GM21360 (cell line): ENCODE measurements at regions not wholly inside any gene's neighbourhood (a gene's known extent, or its start where the extent isn't known, plus 50 kb on each side); places are given as distances from the start of the nearest gene placed in this dataset.
"Not testable (repeated sequence)": the region's sequence is repeated elsewhere in the genome, so short reads cannot be mapped to it uniquely, and the experiment has no call there.

Experiments
- ATAC-seq: cut with Tn5 transposase; IDR thresholded peaks from one replicate; pipeline ENCODE4 v1.9.1; 2021; ENCODE audit warnings: mild to moderate bottlenecking, moderate library complexity; ENCODE audit not compliant: unreplicated experiment

DNA sequence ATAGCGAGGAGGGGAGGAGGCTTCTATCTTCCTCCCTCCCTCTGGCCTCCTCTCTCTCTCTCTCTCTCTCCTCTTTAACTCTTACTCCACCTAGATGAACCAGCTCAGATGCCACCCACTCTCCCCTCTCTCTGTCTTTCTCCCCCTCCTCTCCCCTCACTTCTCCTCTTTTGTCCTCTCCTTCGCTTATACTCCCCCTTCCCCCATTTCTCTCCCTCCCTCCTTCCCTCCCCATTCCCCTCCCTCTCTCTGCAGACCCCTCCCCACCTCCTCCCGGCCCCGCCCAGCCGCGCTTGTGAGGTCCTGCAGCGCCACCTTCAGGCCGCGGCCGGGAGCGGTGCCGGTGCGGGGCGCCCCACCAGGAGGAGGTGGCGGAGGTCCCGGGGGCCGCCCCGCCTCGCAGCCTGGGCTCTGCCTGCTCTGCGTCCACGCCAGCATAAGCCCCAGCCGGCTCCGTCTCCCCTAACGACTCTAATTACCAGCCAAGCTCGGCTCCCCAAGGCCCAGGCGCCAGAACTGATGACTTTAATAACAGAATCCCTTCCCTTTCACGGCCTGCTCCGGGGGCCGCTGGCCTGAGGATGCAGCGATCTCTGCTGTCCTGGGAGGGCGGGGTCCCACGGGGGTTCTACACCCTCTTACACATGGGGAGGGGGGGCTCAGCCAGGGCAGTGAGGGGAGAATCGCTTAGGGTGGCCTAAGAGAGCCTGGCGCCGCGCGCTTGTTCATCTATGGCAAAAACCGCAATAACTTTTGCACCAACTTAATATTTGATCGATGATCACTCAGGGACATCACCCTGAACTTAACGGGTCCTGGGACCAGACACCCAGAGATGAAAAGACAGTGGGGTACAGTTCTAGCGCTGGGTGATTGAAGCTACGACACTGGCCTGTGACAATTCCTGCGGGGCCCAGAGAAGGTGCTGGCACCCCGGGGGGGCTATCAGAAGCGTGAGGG is 637.3 kb downstream of the MATN1 start:
- ATAC-seq, result no peak

DNA sequence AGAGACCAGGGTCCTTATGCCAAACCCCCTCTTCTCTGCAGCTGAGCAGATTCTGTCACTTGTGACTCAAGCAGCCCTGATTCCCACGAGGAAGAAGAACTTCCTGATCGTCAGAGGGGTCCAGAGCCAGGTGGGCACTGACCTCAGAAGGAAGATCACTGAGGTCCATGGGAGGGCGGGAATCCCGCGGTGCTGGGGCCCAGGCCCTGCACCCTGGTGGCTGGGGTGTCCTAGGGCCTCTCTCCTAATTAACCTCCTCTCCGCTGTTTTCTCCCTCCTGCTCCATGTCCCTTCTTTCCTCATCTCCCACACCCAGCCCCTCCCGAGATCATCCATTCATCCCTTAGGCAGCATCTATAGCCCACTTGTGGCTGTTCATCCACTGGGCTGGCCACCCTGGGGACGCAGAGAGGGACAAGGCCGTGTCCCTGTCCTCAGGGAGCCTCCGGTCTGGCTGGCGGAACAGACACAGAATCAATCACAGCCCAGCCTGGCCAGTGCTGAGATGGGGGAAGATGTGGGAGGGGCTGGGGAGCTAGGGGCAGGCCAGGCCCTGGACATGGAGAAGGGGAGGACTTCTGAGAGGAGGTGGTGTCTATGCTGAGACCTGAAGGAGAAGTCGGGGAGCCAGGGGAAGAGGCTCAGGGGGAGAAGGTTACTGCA is 638.3 kb downstream of the MATN1 start:
- ATAC-seq, result no peak

DNA sequence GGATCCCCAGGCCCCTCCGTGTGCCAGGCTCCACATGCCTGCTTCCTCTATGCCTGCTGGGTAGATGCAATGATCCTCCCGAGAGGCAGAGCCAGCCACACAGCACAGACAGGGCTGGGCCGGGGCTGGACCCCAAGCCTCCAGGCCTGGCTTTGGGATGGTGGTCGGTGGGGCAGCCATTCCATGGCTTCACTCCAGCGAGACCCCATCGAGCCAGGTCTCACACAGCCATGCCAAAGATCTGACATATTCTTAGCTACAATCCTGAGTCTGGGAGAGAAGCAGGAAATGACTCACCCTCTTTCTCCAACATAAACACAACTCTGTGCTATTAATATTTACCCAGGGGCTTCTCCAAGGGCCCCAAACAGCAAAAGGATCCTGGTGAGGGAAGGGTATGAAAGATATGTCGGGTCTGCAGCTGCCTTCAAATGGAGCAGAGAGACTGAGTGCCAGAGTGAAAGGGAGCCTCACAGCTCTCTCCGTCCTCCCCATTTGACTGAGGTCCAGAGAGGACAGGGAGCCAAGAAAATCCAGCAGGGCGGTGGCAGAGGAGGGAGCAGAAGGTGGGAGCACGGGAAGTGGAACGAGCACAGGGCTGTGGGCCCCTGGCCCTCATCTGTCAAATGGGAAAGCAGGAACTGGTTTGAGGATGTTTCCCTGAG is 639.5 kb downstream of the MATN1 start:
- ATAC-seq, result no peak

DNA sequence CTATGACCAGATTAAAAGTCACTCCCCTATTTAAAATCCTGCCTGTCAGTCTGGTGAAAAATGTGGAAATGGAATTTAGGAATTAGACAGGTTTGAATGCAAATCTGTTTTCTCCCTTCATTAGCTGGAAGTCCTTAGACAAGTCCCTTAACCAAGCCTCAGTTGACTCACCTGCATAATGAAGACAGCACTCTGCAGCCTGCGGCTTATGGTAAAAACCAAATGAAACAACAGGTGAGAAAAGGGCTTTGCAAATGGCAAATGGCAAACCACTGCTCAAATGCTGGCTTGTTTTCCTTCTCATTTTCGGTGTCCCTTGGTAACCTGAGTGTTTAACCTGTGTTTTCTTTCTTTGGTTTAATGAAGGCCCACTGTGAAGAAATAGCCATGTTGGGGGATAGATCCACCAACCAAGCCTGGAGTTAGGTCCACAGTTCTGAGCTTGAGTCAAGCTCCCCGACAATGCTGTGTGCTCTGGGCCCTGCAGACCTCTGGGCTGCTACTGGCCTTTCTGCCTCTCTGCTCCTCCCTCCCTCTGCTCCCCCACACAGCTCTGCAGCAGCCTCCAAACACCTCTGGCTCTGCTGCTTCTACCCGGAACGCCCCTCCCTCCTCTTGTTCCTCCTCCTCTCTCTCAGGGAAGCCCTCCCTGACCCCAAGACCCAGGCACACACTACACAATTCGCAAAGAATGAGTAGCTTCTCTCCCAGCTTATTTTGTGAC is 641.8 kb downstream of the MATN1 start:
- ATAC-seq, result no peak

DNA sequence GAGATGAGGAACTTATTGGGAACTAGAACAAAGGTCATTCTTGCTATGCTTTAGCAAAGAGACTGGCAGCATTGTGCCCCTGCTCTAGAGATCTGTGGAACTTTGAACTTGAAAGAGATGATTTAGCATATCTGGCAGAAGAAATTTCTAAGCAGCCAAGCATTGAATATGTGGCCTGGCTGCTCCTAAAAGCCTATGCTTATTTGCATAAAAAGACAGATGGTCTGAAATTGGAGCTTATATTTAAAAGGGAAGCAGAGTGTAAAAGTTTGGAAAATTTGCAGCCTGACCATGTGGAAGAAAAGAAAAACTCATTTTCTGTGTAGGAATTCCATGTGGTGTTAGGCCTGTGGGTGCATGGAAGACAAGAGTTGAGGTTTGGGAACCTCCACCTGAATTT is 647.5 kb downstream of the MATN1 start:
- not testable (repeated sequence) for ATAC-seq

DNA sequence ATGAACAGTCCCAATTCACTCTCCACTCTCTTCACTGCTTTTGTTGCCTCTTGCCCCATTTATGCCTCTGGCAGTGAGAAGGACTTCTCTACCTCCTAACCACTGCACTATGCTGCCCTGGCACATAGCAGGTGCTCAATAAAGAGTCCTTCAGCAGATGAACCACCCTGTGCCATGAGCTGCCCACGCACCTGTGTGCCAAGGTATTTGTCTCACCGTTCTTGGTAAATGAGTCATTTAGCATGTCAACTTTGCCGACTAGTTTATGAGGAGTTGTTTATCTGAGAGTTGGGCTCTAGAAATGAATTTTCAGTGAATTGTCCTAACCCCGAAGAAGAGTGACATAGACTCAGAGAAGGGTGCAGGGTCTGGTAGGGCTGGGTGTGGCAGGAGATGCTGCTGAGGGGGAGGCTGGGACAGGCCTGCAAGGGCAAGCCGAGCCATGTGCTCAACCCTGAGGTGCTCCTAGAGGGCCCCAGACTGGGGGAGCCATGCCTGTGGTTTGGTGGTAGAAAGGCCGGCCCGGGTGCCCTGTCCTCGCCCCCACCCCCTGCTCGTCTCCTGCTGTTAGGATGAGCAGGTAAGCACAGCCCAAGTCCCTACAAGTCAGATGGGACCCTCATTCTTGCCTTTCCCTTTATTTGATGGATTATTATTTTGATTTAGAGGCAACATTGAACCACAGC is 654.5 kb downstream of the MATN1 start:
- no peak for ATAC-seq

DNA sequence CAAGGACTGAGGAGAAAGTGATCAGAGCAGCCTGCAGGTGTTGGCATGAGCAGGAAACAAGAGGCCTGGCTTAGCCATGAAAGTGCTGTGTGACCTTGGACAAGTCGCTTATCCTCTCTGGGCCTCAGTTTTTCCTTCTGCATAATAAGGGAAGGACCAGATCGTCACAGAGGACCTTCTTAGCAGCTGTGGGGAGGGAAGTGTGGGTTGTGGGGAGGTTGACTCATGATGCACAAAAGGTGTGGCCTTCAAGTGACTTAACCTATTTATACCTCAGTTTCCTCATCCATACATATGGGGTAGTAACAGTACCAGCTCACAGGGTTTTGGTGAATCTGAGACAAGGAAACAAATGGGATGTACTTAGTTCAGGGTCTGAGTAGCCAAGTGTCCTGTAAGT is 658.8 kb downstream of the MATN1 start:
- no peak for ATAC-seq

DNA sequence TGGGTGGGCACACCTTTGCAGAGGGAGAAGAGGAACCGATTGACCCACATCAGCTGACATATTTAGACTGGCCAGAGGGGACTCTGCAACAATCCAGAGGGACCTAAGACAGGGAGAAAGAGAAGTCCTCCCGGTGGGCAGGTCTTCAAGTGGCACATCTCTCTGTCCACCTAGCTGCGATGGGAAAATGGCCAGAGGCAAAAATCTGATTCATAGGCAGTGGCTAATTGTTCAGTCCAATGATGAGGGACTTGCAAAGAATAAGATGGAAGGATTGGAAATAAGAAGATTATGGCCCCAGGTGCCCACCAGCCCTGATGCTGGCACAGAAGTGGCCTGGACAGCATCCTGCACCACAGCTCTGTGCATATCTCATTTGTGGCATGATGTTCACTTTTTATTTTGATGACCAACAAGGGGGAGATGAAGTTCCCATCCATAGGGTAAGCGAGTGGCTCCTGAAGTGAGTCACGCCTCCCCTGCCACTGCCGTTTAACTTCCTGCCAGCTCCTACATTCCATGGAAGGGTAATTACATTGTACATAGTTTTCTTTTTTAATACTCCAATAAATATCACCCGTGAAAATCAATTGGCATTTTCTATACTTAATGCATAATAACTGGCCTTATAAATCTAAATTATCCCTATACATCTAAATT is 659.6 kb downstream of the MATN1 start:
- ATAC-seq, result no peak

DNA sequence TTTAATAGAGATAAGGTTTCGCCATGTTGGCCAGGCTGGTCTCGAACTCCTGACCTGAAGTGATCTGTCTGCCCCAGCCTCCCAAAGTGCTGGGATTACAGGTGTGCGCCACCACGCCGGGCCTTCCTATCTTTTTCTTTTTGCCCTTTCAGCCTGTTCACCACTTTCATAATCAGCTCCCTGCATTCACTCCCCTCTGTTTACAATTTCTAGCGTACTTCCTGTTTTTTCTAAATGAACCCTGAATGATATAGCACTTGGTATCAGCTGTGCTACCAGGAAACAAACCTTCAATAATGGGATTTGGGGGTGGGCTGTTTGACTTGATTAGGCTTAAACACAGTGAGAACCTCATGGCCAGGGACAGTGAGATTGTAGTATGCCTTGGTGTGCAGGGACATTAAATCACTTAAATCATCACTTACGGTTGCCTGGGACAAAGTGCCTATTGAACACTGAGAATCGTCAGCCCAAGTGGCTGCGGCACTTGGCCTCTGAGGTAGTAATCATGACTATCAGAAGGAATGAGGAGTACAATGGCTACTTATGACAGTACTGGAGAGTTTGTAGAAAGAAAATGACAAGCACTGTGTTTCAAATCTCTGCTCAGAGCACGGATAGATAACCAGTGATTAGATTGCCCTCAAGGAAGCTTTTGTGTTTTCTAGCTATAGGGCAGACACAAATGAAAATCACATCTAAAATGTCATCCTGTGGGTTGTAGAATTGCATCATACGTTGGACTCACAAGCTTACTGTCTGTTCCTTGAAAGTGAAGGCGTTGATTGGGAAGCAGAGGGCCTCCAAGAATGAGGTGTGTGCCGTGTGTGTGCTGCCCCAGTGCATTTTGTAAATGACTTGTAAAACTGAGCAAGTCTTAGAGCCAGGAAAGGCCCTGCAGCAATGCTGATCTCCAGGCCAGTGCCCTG is 661.8 kb downstream of the MATN1 start:
- no peak for ATAC-seq

DNA sequence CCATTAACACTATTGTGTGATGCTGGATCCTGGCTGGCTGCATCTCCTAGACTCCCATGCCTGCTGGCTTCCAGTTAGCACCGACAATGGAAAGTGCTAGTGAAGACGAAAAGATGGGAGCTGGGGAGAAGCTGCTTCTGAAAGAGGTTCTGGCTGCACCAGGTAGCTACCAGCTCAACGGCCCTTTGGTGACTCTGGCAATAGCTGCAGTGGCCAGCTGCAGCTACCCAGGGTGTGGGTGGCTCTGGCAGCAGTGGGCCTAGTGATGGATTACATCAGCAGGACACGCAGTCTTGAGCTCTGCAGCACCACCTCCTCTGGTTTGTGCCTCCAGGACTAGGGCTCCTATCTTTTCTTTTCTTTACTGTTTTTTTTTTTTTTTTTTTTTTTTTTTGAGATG is 662.6 kb downstream of the MATN1 start:
- no peak for ATAC-seq

DNA sequence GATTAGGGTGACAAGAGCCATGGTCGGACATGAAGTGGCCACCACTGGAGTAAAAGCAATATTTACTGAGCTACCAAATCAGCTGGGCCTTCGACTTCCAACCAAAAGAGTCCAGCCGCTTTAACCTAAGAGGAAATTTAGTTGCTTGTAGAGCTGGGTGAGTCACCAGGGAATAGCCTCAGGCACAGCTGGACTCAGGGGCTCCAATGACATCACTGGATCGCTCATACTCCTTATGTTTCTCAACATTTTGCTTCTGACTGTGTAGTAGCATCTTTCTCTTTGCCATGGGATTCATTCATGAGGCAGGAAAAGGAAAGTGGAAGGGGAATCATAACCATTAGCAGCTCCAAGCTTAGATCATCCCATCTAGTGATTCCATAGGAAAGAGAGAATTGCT is 664.4 kb downstream of the MATN1 start:
- no peak for ATAC-seq

DNA sequence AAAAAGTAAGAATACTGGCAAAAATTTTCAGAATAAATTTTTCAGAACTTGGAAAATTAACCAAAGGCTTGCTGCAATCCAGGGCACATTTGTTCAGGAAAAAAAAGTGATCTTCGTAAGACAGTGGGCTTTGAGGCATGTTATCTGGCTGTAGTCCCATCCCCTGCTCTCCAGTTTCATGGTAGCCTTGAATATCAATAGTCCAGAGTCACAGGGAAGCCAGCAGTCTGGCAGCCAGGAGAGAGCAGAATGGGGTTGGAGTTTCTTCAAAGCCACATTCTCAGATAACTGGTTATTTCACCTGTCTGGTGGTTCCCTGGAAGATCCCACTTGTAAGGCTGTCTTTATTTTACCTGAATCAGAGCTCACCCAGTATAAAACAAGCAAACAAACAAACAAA is 669.3 kb downstream of the MATN1 start:
- no peak for ATAC-seq

DNA sequence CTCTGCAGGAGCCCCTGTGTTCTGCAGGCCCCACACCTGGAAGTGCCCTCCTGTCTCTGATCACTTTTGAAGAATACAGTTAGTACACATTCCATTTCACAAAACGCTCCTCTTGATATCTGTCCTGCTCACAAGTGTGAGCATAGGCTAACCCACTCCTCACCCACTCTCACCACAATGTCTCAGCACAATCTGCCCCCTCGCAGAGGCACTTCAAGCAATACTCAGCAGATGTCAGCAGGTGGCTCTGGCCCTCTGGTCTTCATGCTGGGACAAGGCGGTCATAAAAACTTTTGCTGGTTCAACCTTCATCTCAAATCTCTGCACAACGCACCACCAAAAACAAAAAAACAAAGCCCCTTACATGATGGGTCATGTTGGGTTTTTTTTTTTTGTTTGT is 671.2 kb downstream of the MATN1 start:
- ATAC-seq, result no peak

DNA sequence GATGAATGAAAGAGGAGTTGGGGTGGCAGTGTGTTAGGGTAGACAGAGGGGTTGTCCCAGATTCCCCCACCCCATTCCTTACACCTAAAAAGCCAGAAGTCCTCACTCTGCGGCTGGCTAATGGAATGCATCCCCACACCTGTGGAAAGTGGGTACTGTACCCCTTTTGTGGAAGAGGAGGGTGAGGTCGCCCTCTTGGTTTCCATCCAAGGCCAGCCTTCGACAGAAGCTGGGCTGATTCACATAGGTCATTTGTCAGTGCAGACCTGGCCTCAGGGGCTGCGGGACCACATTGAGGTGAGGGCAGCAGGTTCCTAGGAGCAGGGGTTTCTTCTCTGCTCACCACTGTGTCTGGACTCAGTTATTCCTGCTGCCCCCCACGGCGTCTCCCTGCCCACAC is 671.6 kb downstream of the MATN1 start:
- no peak for ATAC-seq

DNA sequence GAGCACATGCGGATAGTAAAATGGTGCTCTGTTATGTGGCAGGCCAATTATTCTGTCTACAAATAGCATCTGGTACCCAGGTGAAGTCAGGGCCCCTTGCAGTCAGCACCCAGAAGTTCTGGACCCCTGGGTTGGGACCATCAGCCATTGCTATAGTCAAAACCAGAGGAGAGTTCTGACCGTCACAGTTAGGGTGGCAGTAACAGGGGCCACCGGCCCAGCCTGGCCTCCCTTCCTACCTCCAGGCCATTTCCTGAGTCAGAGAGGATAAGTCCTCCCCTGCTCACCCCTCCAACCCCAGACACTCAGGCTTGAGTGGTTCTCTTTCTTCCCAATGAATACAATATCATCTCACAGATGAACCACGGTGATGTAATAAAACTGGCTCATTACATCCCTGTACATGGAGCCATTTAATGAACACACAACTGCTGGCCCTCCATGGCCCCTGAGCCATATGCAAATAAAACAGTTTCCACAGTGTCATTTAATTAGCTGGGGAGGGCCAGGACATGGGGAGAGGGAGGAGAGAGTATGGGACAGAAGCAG is 673.6 kb downstream of the MATN1 start:
- ATAC-seq, result no peak

DNA sequence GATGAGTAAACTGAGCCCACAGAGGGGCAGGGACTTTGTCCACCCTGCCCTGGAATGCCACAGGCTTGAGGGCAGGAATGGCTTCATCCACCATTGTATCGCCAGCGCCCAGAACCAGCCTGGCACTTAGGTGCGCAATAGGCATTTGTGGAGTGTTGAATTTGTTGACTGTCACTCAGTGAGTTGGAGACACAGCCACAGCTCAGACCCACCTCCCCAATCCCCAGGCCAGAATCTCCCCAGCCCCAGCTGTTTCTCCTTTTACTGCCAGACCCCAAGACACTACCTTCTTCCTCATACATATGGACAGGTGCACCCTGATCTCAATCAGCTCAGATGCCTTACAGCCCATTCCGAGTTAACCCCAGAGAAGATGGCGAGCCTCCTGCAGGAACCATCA is 674.5 kb downstream of the MATN1 start:
- no peak for ATAC-seq

DNA sequence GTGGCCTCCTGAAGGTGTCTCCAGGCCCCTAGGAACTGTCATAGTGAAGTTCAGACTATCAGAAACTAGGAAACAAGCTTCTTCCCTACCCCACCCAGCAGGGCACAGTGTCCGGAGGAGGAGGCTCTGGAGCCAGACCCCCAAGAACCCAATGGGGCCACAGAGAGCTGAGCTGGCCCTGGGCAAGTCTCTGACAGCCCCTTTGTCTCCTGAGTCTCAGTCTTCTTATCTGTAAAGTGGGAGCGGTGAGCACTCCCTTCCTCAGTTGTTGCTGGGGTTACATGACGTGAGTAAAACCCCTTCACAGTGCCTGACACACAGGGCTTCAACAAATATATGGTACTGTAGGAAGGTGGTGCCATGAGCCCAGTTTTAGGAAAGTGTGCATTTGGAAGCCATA is 675.8 kb downstream of the MATN1 start:
- ATAC-seq, result no peak

DNA sequence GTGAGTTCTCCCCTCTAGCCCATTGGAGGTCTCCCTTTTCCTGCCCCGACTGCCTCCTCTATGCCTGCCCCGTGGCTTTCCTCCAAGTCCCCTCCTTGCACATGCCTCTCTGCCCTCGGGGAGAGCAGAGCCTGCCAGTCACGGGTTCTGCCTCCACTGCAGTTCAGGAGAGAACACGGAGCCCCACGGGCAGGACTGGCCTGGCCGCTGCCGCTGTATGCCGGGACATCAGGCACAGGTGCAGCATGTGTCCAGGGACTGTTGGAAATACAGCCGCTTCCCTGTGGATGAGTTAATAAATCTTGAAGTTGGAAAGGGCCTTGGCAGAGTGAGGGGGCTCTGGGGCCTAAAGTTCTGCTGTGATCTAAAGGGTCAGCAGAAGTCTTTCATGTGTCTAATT is 676.6 kb downstream of the MATN1 start:
- no peak for ATAC-seq
